Frontal cortex (tissue), 3 donors: ENCODE measurements at regions not wholly inside any gene's neighbourhood (a gene's known extent, or its start where the extent isn't known, plus 50 kb on each side); places are given as distances from the start of the nearest gene placed in this dataset.

Source experiments
- DNase-seq, 2 donors: peaks; one replicate each; pipeline ENCODE4 v3.0.0; 2012; ENCODE audit warnings: low spot score in 2 of 2
- FAIRE-seq: peaks from 2 replicates; lab custom pipeline; 2012; peaks lifted over from hg19 to GRCh38; lab: Jason Lieb, UNC
- donor health status: control.
- donor health status: control.
- donor health status: control.

DNA sequence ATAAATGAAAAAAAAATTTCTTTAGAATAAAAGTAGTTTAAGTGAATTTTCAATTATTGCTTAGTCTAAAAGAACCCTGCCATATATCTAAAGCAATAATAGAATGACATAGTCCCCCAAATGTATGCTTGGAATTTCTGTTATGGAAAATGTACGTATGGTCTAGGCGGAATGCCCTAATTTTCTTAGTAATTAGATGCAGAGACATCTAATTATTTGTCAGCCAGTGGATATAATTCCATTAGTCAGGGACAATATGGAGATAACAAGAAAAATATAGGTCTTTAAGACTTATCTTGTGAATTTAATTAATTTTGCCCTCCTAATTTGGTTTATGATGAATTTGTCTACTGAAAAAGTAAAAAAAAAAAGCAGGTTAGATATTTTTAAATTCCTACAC, 460.9 kb upstream of the SOX11 start:
- no peak for DNase-seq
- no peak for FAIRE-seq

- DNase-seq (no peak), FAIRE-seq (no peak)
These were observed 457.6 kb upstream of the SOX11 start for GRCh38 chr2:5234563-5234962.

DNA sequence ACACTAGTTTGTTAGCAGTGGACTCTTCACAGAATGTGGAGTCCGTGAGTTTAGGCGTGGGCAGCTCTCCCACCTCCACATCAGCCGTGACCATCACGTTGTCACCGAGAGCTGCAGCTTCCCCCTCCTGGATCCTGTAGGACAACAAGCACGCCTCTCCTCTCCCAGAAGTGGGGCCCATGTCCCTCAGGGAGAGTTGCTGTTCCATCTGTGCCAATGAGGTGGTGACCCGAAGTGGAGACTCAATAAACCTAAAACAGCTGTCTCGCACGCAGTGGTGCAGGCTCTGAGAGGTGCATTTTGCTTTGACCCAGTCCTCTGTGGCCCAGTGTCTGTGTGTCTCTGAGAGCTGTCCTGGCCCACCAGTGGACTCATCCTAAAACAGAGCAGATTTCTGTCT, 456.5 kb upstream of the SOX11 start:
- DNase-seq (no peak), FAIRE-seq (no peak)

GRCh38 chr2:5236249-5236648, 455.9 kb upstream of the SOX11 start:
- no peak for FAIRE-seq
- DNase-seq = no peak

GRCh38 chr2:5242751-5243150, 449.4 kb upstream of the SOX11 start:
- DNase-seq = no peak
- no peak for FAIRE-seq

DNA sequence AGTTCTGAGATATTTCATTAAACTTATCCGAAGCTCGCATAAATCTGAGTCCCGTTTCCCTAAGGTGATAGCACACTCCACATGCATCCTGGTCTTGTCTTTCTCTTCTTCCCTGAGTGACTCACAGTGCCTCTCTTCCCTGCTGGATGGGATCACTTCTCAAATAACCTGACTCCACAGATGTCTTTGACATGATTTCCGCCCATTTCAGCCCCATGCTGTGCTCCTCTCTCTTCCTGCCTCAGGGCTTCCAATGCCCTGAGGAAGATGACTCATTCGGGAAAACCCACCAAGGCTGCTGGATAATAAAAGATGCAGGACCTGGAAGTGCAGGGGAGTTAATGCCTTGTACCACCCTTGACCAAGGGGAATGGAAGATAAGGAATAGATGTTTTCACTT, 441.7 kb upstream of the SOX11 start:
- FAIRE-seq (no peak), DNase-seq (no peak)

DNA sequence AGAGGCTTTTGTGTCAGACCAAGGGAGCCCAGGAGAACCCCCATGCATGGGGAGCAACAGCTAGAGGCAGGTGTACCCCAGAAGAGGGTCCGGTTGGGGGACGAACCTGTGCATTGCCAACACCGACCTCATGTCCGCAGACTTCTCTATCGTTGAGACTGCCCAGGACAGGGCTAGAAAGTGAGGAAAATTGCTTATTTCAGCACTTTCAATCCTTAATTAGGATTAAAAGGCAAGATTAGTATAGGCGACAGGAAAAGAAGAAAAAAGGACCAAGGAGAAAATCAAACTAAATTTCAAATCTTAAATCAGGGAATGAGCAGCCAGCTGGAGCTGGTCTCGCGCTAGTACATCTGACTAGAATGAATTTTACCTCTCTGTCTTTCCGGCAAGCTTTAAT, 438.9 kb upstream of the SOX11 start:
- FAIRE-seq = no peak
- no peak for DNase-seq

DNA sequence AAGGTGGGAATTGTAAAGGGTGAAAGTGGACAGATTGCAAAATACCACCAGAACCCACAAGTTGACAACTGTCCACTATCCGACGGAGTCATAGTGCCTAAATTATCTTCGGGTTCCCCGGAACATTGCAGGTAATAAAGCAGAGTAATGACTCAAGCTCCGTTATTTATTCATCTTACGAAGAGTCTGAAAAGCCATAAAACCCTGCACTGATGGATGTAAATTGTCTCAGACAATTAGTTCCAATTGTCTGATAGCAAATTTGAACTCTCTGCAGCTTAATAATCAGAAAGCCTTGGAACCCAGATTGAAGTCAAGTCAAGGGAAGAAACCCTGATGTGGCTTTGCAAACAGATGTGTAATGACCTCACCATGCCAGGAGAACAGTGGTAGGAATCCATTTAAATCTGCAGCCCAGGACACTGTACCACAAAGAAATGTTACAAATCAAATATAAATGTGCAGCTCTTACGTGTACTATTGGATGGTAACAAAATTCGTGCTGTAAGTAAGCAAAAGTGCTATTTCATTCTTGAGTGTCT, 437.3 kb upstream of the SOX11 start:
- DNase-seq = no peak
- no peak for FAIRE-seq

DNA sequence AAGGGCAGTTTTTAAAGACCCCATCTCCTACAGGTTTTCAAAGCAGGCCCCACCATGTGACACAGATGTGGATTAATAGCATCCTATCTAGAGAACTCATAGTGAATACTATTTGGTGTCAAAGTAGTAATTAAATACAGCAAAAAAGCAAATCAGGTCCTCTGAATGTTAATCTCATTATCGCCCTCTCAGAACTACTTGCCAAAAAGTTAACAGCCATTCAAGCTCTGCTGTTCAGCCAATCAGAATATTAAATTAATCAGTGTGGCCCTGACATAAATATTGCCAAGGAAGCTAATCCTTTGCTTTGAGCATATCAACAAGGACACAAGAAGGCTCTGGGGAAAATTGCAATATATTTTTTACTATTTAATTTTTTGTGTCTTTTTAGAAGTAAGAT, 428.9 kb upstream of the SOX11 start:
- DNase-seq = no peak
- FAIRE-seq = no peak

DNA sequence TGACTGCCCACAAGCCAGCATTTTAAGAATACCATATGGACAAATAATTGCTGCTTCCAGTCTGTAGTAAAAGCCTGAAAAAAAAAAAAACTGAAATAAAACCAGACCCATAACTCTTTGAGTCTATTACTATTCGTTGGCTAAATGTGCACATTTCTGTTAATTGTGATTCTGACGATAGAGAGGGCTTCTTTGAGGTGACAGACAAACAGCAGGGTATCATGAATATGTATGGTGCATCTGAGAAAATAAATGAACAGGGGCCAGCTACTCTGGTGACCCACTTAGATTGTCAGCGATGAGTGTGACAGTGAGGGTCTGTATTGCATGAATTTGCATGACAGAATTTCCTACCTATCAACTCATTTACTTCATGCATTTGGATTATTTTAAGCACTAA, 427.8 kb upstream of the SOX11 start:
- DNase-seq (no peak), FAIRE-seq (no peak)

GRCh38 chr2:5285061-5285460, 407.1 kb upstream of the SOX11 start:
- DNase-seq (no peak), FAIRE-seq (no peak)

GRCh38 chr2:5285872-5286769, 406.1 kb upstream of the SOX11 start:
- FAIRE-seq = no peak

DNA sequence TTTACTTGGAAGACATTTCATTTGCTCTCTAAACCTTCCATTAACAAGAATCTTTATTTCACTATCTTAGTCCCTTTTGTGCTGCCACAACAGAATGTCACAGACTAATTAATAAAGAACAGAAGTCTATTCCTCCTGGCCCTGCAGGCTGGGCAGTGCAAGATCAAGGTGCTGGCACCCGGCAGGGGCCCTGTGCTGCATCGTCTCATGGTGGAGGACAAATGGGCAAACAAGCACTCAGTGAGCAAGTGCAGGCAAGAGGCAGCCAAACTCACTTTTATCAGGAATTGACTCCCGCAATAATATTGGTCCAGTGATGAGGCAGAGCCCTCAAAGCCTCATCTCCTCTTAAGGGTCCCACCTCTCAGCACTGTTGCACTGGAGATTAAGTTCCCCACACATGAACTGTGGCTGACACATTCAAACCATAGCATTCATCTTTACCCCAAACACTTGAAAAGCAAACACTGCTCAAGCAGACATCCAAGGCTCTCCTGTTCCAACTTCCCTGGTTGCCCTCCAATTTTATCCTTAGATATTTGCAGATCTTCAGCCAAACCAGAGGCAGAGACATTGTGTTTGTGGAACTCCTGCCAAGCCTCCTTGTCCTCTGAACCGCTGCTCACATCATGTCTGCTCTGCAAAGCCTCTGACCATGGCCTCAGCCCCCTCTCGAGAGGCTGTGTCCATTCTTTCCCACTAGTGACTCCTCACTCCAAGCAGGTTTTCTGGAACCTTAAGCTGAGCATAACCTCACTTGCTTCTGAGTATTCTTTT, 404.4 kb upstream of the SOX11 start:
- FAIRE-seq (no peak), DNase-seq (no peak)

More at GRCh38 chr2:5285872-5286769, 406.1 kb upstream of the SOX11 start:
- no peak for DNase-seq

- no peak for FAIRE-seq
- no peak for DNase-seq
These were observed 401.2 kb upstream of the SOX11 start for GRCh38 chr2:5290900-5291546.

DNA sequence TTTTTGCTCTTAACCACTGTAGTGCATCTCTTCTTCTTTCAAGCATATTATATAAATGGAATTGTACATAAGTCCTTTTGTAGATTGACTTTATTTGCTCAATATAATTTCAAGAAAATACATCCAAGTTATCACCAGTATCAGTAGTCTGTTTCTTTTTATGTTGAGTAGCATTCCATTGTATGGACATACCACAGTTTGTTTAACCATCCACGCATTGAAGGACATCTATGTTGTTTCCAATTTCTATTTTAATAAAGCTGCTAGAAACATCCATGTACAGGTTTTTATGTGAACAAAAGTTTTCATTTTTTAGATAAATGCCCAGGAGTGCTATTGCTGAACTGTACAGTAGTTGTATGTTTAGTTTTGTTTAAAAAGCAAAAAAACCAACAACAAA, 387.5 kb upstream of the SOX11 start:
- DNase-seq = no peak
- no peak for FAIRE-seq

DNA sequence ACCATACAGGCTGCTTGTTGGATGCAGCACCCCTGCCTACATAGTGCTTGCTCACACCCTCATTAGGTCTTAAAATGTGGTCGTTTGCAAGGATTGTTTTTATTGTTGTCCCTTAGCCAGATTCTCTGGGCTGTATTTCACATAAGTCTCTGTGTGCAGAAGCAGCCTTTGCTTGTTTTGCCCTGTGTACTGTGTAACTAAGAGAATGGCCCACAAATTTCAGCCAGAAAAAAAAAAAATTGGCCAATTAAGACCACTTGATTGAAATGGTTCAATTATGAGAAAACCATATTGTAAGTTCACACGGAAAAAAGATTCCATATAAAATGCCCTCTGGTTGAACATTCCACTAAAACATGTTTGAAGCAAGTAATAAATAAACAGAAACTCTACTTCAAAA, 377.1 kb upstream of the SOX11 start:
- FAIRE-seq (no peak), DNase-seq (no peak)

- no peak for FAIRE-seq
- no peak for DNase-seq
These were observed 376.7 kb upstream of the SOX11 start for GRCh38 chr2:5315512-5315911.

- FAIRE-seq = no peak
- no peak for DNase-seq
These were observed 376.1 kb upstream of the SOX11 start for GRCh38 chr2:5316001-5316490.

DNA sequence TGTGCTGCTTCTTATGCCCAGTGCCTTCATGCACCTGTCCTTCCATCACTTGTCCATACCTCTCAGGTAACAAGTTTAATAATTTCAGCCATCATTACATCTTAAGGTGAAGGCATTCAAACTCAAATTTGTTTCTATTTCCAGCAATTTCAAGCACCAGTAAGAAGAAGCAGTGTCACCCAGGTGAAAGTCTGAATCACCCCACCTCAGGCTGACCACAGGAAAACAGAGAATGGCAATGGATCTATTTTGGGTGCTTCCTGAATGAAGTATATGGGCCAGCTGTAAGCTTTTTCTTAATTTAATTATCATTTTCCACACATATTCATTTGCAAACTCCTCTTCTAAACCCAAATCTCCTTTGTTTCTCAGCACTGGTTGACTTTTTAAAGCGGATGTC, 372.7 kb upstream of the SOX11 start:
- no peak for DNase-seq
- FAIRE-seq = no peak

GRCh38 chr2:5322396-5322795, 369.8 kb upstream of the SOX11 start:
- no peak for DNase-seq

More at GRCh38 chr2:5322396-5322795, 369.8 kb upstream of the SOX11 start:
- no peak for FAIRE-seq
